Nephron progenitor cell (in vitro differentiated cells): ENCODE measurements at regions not wholly inside any gene's neighbourhood (a gene's known extent, or its start where the extent isn't known, plus 50 kb on each side); places are given as distances from the start of the nearest gene placed in this dataset.

Source experiments
- DNase-seq: peaks from one replicate; pipeline ENCODE4 v3.0.0; 2021
- H3K27ac Mint-ChIP-seq: 2 replicates; pipeline ENCODE4 v1.8.0; 2021; ENCODE audit warnings: mild to moderate bottlenecking, moderate library complexity, mixed read lengths
- H3K27me3 Mint-ChIP-seq: 2 replicates; pipeline ENCODE4 v1.8.0; 2021; ENCODE audit warnings: mild to moderate bottlenecking, low read depth, mixed read lengths; ENCODE audit not compliant: poor library complexity
- H3K36me3 Mint-ChIP-seq: 2 replicates; pipeline ENCODE4 v1.8.0; 2021; ENCODE audit warnings: low read depth, mixed read lengths
- H3K4me1 Mint-ChIP-seq: 2 replicates; pipeline ENCODE4 v1.8.0; 2021; ENCODE audit warnings: mixed read lengths
- H3K4me3 Mint-ChIP-seq: 2 replicates; pipeline ENCODE4 v1.8.0; 2021; ENCODE audit warnings: mild to moderate bottlenecking, moderate library complexity, mixed read lengths
- H3K9me3 Mint-ChIP-seq: 2 replicates; pipeline ENCODE4 v1.8.0; 2021; ENCODE audit warnings: mild to moderate bottlenecking, moderate library complexity, mixed read lengths
- CTCF ChIP-seq: fragments of 200-600 bp; sonication (generic); IDR thresholded peaks from 2 replicates; pipeline ENCODE4 v1.5.0; 2021; ENCODE audit warnings: antibody characterized with exemption

- Mint-ChIP-seq H3K4me3 (no peak overlapping the region), H3K4me1 (no peaks in the 10 kb centered on the region), H3K27me3 (no peaks in the 10 kb centered on the region), H3K36me3 (no peaks in the 10 kb centered on the region), H3K27ac (no peak overlapping the region), H3K9me3 (peaks cover 4% of the 10 kb centered on the region)
- no peak for TF ChIP-seq CTCF
- DNase-seq = no peak
These were observed 1047.2 kb downstream of the SLC6A15 start for GRCh38 chr12:83865431-83865830.

GRCh38 chr12:83864054-83864453 is 1048.5 kb downstream of the SLC6A15 start:
- DNase-seq = no peak
- Mint-ChIP-seq H3K36me3 (no peaks in the 10 kb centered on the region), H3K27ac (no peak overlapping the region), H3K4me1 (no peaks in the 10 kb centered on the region), H3K4me3 (no peak overlapping the region), H3K9me3 (no peaks in the 10 kb centered on the region), H3K27me3 (no peaks in the 10 kb centered on the region)
- no peak for TF ChIP-seq CTCF

GRCh38 chr12:83859021-83859420 is 1053.6 kb downstream of the SLC6A15 start:
- Mint-ChIP-seq H3K27ac (no peak overlapping the region), H3K27me3 (no peaks in the 10 kb centered on the region), H3K4me1 (no peaks in the 10 kb centered on the region), H3K9me3 (peaks cover 31% of the 10 kb centered on the region), H3K36me3 (no peaks in the 10 kb centered on the region), H3K4me3 (no peak overlapping the region)
- TF ChIP-seq CTCF = no peak
- DNase-seq = no peak

- Mint-ChIP-seq H3K27me3 (no peaks in the 10 kb centered on the region), H3K9me3 (peaks cover 31% of the 10 kb centered on the region), H3K4me3 (no peak overlapping the region), H3K27ac (no peak overlapping the region), H3K4me1 (no peaks in the 10 kb centered on the region), H3K36me3 (no peaks in the 10 kb centered on the region)
- TF ChIP-seq CTCF = no peak
- no peak for DNase-seq
These were observed 1055.8 kb downstream of the SLC6A15 start for GRCh38 chr12:83856803-83857202.

GRCh38 chr12:83850531-83850930 is 1062.1 kb downstream of the SLC6A15 start:
- Mint-ChIP-seq H3K4me1 (no peaks in the 10 kb centered on the region), H3K27me3 (no peaks in the 10 kb centered on the region), H3K4me3 (no peak overlapping the region), H3K27ac (no peak overlapping the region), H3K9me3 (peaks cover 13% of the 10 kb centered on the region), H3K36me3 (no peaks in the 10 kb centered on the region)
- TF ChIP-seq CTCF = no peak
- no peak for DNase-seq

- Mint-ChIP-seq H3K27ac (no peak overlapping the region), H3K4me3 (no peak overlapping the region), H3K36me3 (no peaks in the 10 kb centered on the region), H3K9me3 (no peaks in the 10 kb centered on the region), H3K4me1 (no peaks in the 10 kb centered on the region), H3K27me3 (no peaks in the 10 kb centered on the region)
- DNase-seq = no peak
- no peak for TF ChIP-seq CTCF
These were observed 1063.9 kb downstream of the SLC6A15 start for GRCh38 chr12:83848702-83849101.
